ENCODE measurements at regions not wholly inside any gene's neighbourhood (a gene's known extent, or its start where the extent isn't known, plus 50 kb on each side); places are given as distances from the start of the nearest gene placed in this dataset.

GRCh38 chr5:8500426-8500825 lies 631.5 kb downstream of the MTRR start:
- POLR2A ChIA-PET = no interaction called here
- intact Hi-C loops (cut with micrococcal nuclease) = no loop called here
- H3K9ac ChIP-seq (replicated peaks; ENCODE audit: extremely low read depth, insufficient read depth, low read length) = no peak overlapping the region

GRCh38 chr5:8505196-8505595 lies 636.2 kb downstream of the MTRR start:
- POLR2A ChIA-PET = no interaction called here
- Histone ChIP-seq H2AFZ (ENCODE audit: low read depth, low read length) (no peak overlapping the region), H3K4me3 (replicated peaks in 1 of 3; ENCODE audit: insufficient read depth in 1 of 3, low read depth in 1 of 3, low read length in 3 of 3) (no peak overlapping the region), H3K4me2 (ENCODE audit: insufficient read depth, low read length) (no peak overlapping the region), H3K9me1 (replicated peaks; ENCODE audit: control insufficient read depth, extremely low read depth, insufficient read depth, low read length) (no peaks in the 10 kb centered on the region), H3K79me2 (ENCODE audit: control insufficient read depth, insufficient read depth, low read length) (no peaks in the 10 kb centered on the region), H3K9ac (replicated peaks; ENCODE audit: extremely low read depth, insufficient read depth, low read length) (no peak overlapping the region), H3K27ac (ENCODE audit: insufficient read depth, low read depth, low read length) (no peak overlapping the region), H4K20me1 (replicated peaks; ENCODE audit: control insufficient read depth, extremely low read depth, insufficient read depth, low read length) (no peaks in the 10 kb centered on the region), H3K27me3 (ENCODE audit: control insufficient read depth in 2 of 2, insufficient read depth in 2 of 2, low read length in 2 of 2) (no peaks in the 10 kb centered on the region), H3K36me3 (ENCODE audit: control insufficient read depth in 2 of 2, extremely low read depth in 1 of 2, insufficient read depth in 2 of 2, low read length in 2 of 2) (no peaks in the 10 kb centered on the region), H3K4me1 (ENCODE audit: control insufficient read depth, extremely low read depth, insufficient read depth, low read length) (no peaks in the 10 kb centered on the region), H3K9me3 (replicated peaks; ENCODE audit: control insufficient read depth, insufficient read depth, low read length) (no peaks in the 10 kb centered on the region)
- intact Hi-C loops (cut with micrococcal nuclease) = no loop called here
- CTCF ChIA-PET = no interaction called here
- no peak for DNase-seq (ENCODE audit: low read depth, low spot score)
- TF ChIP-seq POLR2AphosphoS5 (IDR thresholded peaks at IDR 0.05; ENCODE audit: insufficient read depth, low read depth, low read length) (no peak), GATA2 (IDR thresholded peaks at IDR 0.05; ENCODE audit: insufficient read depth, insufficient read length, low read depth, low read length) (no peak), JUN (IDR thresholded peaks at IDR 0.05; ENCODE audit: borderline replicate concordance, insufficient read depth, insufficient read length, low read depth) (no peak)
- BruUV-seq (replicated peaks) = no TSS peak
- dilution Hi-C loops (cut with MboI; ENCODE audit: extremely low pct_ligation_motif_present, low sequenced_read_pairs) = no loop called here
- FAIRE-seq = no peak

More at GRCh38 chr5:8500426-8500825, 631.5 kb downstream of the MTRR start:
- Histone ChIP-seq H3K4me3 (replicated peaks in 1 of 3; ENCODE audit: insufficient read depth in 1 of 3, low read depth in 1 of 3, low read length in 3 of 3) (no peak overlapping the region), H3K4me1 (ENCODE audit: control insufficient read depth, extremely low read depth, insufficient read depth, low read length) (no peaks in the 10 kb centered on the region), H4K20me1 (replicated peaks; ENCODE audit: control insufficient read depth, extremely low read depth, insufficient read depth, low read length) (no peaks in the 10 kb centered on the region), H3K9me1 (replicated peaks; ENCODE audit: control insufficient read depth, extremely low read depth, insufficient read depth, low read length) (no peaks in the 10 kb centered on the region), H2AFZ (ENCODE audit: low read depth, low read length) (no peak overlapping the region), H3K9me3 (replicated peaks; ENCODE audit: control insufficient read depth, insufficient read depth, low read length) (no peaks in the 10 kb centered on the region), H3K4me2 (ENCODE audit: insufficient read depth, low read length) (no peak overlapping the region), H3K79me2 (ENCODE audit: control insufficient read depth, insufficient read depth, low read length) (no peaks in the 10 kb centered on the region), H3K36me3 (ENCODE audit: control insufficient read depth in 2 of 2, extremely low read depth in 1 of 2, insufficient read depth in 2 of 2, low read length in 2 of 2) (no peaks in the 10 kb centered on the region), H3K27ac (ENCODE audit: insufficient read depth, low read depth, low read length) (no peak overlapping the region), H3K27me3 (ENCODE audit: control insufficient read depth in 2 of 2, insufficient read depth in 2 of 2, low read length in 2 of 2) (no peaks in the 10 kb centered on the region)
- FAIRE-seq (no peak), DNase-seq (ENCODE audit: low read depth, low spot score) (no peak)
- CTCF ChIA-PET = no interaction called here
- dilution Hi-C loops (cut with MboI; ENCODE audit: extremely low pct_ligation_motif_present, low sequenced_read_pairs) = no loop called here
- TF ChIP-seq EZH2 (IDR thresholded peaks at IDR 0.05; ENCODE audit: borderline replicate concordance, low read depth, low read length, severe bottlenecking) (no peak), FOS (IDR thresholded peaks at IDR 0.05; ENCODE audit: borderline replicate concordance, insufficient read depth, low read length) (no peak)
- no TSS peak for BruUV-seq (replicated peaks)

Data from endothelial cell of umbilical vein (primary cell).